ENCODE measurements at regions not wholly inside any gene's neighbourhood (a gene's known extent, or its start where the extent isn't known, plus 50 kb on each side); places are given as distances from the start of the nearest gene placed in this dataset.

GRCh38 chr1:30418939-30419720 lies 304.3 kb downstream of the MATN1 start:
- no peak for TF ChIP-seq POLR2A (IDR thresholded peaks at IDR 0.05; ENCODE audit: low read length)
- no peak for TF ChIP-seq GATA1 (IDR thresholded peaks at IDR 0.05; ENCODE audit: low read depth, low read length)

All from erythroblast (primary cell).